NCI-H2196 treated with DMSO at 0.1 percent for 48 hours (cell line): ENCODE measurements at regions not wholly inside any gene's neighbourhood (a gene's known extent, or its start where the extent isn't known, plus 50 kb on each side); places are given as distances from the start of the nearest gene placed in this dataset.
"Not testable (repeated sequence)": the region's sequence is repeated elsewhere in the genome, so short reads cannot be mapped to it uniquely, and the experiment has no call there.

Experiments used
- DNase-seq: peaks from one replicate; lab custom pipeline; 2025; ENCODE audit not compliant: unreplicated experiment; lab: John Stamatoyannopoulos, UW

DNA sequence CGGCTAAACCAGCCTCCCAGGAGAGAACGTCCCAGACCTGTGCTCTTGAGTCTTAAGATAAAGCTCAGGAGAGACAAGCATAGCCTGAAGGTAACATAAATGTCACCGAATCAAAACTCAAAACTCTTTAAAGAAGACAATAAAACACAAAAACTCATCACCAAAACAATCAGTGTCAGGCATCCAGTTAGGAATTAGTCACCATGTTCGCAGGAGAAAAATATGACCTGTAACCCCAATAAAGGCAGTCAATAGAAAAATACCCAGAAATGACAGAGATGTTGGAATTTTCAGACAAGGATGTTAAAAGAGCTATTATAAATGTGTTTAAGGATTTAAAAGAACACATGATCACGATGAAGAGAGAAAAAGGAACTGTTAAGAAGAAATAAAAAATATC, 352.4 kb downstream of the BRD1 start:
- DNase-seq = no peak

DNA sequence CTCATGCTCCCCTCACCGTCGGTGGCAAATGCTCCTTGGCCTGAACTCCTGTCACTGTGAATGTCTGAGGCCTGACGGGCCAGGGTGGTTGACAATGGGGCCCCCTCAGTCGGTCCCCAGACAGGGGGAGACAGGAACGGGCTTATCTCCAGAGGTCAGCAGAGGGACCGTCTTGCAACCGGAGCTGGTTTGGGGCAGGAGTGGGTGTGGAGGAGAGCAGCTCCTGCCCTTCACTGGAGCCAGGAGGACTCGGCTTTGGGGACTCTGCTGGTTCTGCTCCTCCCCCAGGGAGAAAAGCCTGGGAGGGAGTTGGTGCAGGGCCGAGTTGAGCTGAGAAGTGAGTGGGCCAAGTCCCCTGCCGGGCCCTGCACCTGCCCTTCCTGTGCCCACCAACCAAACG, 354.4 kb downstream of the BRD1 start:
- no peak for DNase-seq

DNA sequence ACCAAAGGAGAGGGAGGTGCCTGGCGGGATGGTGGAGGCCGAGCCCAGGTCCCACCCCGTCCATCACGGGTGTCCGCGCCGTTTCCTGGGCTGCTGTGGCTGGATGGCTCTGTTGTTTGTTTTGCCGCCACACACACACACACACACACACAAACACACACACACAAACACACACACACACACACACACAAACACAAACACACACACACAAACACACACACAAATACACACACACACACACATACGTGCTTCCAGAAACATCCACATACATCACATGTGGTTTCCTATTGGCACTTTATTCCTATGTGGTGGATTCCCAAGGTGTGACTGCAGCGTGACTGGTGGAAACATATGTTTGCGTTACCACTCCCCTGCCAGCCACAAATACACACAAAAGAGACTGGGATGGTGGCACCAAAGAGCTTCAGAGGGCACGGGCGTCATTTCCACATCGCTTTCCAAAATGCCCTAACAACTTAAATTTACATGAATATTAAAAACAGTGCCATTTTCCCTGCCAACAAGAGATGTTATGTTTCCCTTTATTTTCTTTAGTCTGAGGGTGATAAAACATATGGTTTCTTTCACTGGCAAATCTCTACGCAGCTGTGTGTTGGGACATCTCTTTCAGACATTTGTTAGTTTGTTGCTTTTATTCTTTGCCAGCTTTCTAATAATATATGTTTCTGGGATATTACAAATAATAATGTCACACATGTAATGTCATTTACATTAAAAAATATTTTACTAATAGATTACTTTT, 356.8 kb downstream of the BRD1 start:
- no peak for DNase-seq

DNA sequence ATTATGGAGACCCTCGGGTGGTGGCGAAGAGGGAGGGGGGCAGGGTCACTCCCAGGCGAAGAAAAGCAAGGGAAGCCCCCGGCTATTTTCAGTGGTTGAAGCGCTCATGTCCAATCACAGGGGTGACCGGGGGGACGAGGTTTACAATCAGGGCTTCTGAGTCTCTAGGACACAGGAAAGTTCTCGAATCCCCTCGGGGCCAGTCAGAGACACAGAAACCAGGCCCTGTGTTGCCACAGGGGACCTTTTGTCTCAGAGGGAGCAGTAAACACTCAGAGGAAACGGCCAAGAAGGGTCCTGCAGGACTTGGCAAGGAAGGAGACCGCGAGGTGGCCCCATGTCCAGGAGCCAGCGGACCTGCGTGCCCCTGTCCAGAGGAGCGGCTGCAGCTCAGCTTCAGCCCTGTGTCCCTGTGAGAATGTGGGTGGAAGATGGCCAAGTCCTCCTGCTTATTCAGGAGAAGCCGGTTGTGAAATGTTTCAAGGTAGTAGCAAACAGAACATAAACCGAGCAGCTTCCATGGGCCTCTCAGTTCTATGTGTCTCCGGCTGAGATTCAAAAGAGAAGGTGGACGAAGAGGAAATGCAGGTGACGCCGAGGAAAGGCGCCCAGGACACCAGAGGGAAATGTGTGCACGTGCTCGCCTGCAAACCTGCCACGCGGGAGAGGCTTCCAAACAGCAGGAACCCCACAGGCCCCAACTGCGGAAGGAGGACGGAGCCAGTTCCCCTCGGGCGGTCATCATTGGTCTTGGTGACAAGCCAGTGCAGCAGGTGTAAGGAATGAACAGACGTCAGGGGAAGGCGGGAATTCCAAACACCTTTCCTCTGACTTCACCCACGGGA, 357.6 kb downstream of the BRD1 start:
- no peak for DNase-seq

DNA sequence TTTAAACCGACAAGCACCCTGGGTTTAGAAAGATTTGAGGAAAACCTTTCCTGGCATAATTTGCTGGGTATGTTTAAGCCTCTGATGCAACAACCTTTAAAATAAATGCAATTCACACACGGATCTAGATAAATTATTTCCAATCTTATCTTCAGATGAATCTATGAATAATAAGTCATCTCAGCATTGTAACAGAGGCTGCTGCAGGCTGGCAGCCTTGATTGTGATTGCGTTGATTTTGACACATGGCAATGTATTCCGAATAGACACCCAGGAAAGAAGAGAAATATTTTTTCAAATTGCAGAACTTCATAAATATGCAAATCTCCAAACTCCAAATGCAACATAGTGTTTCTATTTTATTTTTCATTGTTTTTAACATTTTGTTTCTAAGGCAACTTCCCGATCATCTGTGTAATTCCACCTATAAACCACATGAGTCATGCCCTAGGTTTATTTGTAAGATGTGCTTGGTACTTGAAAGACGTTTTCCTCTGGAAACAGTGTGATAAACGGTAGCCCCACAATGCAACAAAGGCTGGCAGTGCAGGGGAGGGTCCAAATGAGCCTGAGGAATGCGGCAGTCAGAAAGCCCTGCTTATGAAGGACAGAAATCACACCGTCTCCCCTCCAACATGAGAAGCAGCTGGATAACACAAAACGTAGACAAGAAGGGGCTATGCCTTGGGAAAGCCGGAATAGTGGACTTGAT, 359.0 kb downstream of the BRD1 start:
- DNase-seq = no peak

DNA sequence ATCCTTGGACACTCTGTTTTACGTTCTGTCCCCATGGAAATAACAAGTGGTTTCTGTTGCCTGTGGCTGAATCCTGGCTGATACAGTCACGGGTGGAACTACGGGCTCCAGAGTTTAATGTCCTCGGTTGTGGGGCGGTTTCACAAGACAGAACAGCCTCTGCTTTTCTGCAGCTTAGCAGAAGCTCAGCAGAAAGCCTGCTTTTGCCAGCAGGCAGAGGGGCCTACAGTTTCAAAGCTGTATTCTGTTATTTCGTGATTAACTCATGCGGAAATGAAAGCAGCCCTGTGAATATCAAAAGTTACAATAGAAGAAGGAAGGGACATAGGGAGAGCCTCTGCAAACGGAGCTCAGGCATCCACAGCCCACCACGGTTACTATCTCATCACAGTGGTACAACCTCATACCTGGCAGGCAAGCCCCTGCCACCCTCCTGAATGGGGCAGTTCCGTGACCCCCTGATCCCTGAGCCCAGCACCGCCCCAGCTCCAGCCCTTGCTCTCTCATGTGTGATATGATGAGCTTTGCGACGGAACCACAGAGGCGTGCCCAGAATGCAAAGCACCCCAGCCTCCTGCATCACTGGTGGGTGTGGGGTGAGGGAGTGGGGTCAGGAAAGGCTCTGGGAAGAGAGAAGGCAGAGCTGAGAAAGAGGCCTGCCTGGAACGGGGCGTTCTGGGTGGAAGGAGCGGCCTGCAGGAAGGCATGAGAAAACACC, 360.6 kb downstream of the BRD1 start:
- DNase-seq = no peak

DNA sequence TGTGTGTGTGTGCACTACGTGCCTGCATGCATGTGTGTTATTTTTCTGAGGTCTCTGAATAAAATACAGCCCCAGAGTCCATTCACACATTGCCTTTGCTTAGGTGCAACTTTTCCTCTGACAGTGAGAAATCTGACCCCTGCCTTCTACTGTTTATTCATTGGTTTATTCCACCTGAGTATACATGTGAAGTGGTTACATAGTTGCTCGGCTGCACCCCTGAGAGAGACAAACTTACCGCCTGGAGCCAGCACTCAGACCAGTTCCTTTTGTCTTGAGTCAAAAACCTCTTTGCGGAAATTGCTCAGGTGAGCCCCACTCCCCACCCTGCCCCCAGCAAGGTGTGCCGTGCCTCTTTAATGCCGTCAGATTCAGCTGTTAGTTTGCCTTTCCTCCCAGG, 363.6 kb downstream of the BRD1 start:
- DNase-seq = no peak

DNA sequence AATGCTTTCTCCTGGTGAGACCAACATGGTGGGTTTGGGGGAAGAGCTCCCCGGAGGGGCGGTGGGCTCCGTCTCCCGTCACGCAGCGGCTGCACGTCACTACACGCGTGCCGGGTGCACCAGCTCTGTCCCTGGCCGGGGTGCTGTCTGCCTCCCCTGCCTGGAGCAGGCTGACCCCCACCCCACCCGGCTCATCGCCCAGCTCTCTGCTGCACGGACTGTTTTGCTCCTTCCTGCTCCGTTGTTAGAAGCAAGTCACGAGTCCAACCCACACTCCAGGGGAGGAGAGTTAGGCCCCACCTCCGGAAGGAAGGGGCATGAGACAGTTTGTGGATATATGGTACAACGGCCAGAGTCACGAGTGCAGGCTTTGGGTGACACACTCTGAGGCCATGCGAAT, 364.9 kb downstream of the BRD1 start:
- no peak for DNase-seq

DNA sequence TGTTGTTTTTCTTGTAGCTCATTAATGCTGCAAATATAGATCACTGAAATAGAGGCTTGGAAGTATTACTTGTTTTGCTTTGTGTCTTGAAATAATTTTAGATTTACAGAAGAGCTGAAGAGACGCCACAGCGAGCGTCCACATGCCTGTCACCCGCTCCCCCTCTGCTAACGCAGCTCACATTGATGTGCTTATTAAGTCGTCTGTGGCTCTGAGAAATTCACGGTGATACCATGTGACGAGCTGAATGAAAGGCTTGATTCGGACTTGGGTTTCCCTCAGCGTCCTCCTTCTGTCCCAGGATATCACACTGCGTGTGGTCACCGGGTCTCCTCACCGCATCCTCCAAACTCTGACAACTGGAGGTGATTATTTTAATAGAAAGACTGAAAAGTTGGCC, 365.4 kb downstream of the BRD1 start:
- DNase-seq = no peak

DNA sequence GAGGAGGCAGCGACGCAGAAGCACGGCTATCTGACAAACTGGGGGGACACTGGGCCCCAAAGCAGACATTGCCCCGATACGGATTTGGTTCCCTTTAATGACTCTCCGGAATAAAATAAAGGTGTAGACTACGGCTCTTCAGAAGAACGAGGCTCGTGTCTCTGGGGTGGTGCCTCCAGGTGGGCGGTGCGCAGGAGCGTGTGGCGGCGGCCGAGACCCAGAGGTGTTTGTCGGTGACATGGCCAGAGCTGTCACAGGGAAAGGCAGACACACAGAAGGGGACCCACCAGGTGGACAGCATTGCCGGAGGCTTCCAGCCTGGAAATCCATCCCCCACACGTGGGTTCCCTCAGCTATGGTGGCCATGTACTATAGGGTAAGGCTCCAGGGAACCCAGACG, 366.0 kb downstream of the BRD1 start:
- no peak for DNase-seq

DNA sequence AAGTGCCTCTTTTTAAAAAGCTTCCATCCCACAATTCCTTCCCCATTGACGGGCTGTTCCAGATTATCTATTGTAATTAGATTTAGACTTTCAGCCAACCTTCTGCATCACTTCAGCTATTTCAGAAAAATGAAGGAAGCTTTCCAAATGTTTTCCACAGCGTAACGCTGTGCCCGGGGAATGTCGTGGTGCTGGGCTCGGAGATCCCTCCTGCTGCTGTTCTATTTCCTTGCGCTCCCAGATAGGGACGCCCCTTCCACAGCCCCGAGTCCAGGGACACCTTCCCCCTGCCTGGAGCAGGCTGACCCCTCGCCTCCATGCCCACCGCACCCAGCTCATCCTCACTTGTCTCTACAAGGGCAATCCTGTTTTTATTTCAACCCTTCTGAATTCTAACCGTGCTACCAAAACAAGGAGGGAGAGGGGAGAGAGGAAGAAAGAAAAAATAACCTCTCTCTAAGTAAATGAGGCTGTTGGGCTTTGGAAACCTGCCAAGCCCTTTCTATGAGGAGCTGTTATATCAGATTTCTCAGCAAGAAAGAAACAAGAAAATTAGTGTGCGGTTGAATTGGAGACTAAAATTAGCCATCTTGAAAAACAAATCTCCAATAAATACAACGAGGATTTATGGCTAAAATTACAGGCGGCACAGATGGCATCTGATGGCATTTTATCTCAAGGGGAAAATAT, 366.9 kb downstream of the BRD1 start:
- DNase-seq = no peak

DNA sequence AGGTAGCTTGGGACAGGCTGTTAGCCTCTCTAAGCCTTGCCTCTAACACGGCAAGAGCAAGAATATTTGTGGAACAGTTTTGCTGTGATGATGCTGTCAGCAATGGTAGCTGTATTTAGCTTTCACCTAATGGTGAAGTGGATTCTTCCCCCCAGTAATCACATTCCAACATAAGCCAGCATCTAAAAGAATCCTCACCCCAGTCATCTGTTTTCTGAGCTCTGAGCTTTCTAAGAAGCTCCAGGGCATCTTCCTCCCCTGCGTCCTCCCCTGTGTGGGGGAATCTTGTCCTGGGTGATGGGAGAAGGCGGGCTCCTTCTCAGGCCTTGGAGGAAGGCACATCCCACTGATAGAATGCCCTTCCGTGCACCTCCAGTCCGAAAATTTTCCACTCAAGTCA, 367.6 kb downstream of the BRD1 start:
- no peak for DNase-seq

DNA sequence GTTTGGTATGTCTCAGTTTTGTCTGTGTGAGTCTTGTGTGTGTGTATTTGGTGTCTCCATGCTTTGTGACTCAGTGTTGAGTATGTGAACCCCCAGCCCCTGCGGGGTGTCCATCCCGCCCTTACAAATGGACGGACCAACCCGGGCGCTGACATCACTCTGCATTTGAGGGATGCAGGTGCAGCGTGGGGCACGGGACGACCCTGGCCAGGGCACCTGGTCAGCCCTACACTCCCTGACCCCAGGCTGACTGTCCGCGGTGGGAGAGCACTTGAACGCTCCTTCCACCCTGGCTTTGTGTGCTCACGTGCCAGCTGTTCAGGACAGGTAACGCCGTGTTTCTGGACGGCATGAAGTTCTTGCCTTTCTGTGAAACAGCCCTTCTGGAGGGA, 369.0 kb downstream of the BRD1 start:
- no peak for DNase-seq

DNA sequence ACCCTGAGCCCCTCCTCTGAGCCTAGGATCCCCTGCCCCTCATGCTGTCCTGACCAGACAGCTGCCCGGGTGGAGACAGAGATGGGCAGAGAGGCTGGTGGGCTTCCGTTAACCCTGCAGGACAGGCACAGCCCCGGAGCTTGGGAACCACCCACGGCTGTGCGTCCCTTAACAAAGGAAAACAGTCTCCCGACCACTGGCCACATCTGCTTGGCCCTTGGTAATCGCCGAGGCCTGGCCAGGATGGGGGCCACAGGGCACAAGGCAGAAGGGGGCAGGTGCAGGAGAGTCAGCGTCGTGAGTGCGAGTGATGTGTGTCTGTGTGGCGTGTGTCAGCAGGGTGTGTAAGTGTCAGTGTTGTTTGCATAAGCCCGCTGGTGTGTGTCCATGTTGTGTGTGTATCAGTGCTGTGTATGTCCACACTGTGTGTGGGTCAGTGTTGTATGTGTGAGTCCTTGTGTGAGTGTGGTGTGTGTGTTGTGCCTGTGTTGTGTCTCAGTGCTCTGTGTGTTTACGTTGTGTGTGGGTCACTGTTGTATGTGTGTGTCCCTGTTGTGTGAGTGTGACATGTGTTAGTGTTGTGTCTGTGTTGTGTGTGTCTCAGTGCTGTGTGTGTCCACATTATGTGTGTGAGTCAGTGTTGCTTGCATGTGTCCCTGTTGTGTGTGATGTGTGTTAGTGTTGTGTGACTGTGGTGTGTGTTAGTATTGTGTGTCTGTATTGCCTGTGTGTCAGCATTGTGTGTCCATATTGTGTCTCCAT, 369.5 kb downstream of the BRD1 start:
- DNase-seq = no peak

DNA sequence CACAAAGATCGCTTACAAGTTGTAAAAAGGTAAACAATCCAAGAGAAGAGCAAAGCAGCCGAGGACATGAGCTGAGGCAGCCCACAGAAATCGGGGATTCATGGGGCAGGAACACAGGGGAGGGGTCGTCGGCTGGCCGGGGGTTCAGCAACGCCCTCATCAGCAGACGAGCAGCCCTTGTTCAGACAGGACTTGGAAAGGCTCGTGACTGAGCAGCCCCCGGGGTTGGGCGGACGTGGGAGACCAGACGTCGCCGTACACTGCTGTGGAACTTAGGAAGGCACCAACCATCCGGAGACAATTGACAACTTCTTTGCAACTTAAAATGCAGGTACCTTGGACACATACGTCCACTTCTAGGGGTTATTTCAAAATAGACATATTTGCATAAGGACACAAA, 370.5 kb downstream of the BRD1 start:
- DNase-seq = no peak

DNA sequence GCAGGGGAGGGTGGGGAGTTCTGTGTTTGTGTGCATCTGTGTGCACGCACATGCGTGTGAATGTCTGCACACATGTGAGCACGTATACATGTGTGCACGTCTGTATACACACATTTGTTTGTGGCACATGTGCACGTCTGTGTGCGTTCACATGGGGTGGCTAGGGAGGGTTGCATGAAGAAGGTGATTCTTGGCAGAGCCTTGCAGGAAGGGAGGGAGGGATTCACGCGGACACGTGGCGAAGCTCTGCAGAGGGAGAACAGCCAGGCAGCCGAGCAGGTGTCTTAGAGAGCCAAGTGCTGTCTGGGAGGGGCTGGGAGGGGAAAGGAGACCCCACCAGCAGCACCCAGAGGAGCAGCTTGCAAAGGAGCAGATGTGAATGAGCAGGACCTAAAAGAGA, 372.1 kb downstream of the BRD1 start:
- no peak for DNase-seq

DNA sequence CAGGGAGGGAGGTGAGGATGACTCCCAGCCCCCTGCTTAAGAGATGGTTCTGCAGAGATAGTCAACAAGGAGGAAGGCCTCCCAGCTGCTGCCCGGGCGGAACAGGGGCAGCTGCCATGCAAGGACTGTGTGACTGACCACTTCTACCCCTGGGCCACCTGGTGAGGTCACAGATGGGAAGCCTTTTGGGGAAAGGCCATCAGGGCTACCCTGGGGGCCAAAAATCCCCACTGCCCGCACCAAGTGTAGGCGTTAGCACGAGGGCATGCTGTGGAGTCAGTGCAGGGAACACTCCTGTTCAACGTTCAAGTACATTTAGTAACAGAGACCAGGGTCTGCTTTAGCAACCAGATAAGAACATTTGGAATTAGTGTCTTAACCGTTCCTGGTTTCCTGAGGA, 372.9 kb downstream of the BRD1 start:
- no peak for DNase-seq

DNA sequence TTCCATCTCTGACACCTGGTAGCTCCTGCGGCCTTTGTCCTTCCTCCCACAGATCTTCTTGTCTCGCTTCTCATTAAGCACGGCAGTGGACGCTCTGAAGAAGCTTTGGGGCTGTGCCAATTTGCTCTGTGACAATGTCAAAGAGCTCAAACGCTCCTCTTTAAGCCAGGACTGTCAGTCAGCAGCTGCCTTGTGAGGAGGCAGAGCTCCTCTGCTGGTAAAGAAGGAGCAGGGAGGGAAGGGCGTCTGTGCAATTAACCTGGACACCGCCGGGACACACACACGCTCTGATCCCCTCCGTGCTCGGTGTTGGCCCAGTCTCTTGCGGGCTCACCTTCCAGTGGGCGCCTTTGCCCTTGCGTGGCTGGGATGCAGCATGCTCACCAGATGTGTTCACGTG, 373.9 kb downstream of the BRD1 start:
- no peak for DNase-seq

DNA sequence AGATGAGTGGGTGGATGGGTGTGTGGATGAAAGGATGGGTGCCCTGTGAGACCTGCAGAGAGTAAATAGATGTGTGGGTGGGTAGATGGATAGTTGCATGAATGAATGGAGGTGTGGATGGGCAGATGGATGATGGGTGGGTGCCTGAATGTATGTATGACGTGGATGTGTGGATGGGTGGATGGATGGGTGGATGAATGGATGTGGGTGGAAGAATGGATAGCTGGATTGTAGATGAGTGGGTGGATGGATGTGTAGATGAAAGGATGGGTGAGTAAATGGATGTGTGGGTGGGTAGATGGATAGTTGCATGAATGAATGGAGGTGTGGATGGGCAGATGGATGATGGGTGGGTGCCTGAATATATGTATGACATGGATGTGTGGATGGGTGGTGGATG, 374.7 kb downstream of the BRD1 start:
- not testable (repeated sequence) for DNase-seq

DNA sequence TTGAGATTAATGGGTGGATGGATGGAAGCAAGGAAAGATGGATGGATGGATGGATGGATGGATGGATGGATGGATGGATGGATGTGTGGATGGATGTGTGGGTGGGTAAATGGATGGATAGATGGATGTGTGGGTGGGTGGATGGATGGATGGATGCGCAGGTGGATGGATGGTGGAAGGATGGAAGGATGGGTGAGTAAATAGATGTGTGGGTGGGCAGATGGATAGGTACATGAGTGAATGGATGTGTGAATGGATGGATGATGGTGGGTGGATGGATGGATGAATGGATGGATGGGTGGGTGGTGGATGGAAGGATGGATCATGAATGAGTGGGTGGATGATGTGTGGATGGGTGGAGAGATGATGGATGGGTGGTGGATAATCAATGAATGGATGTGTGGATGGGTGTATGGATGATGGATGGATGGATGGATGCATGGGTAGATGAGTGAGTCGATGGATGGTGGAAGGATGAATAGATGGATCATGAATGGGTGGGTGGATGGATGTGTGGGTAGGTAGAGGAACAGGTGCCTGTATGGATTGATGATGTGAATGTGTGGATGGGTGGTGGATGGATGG, 375.2 kb downstream of the BRD1 start:
- DNase-seq = no peak
